Pancreas (tissue), 10 donors: ENCODE measurements at regions not wholly inside any gene's neighbourhood (a gene's known extent, or its start where the extent isn't known, plus 50 kb on each side); places are given as distances from the start of the nearest gene placed in this dataset.

Source experiments
- ATAC-seq, 4 donors: fragments of 200-7000 bp; cut with Tn5 transposase; one replicate each; pipeline versions ENCODE4 v1.8.0 to v1.9.1; 2020; ENCODE audit warnings: mild to moderate bottlenecking in 4 of 4, moderate library complexity in 4 of 4
- DNase-seq, 6 donors: peaks; one replicate each; pipeline ENCODE4 v3.0.0-alpha.2; 2020
- FAIRE-seq: peaks from 2 replicates; lab custom pipeline; 2012; peaks lifted over from hg19 to GRCh38; lab: Jason Lieb, UNC
- H3K27ac ChIP-seq, 4 donors: fragments of 200-600 bp; sonication (generic); 1 replicate in 3 of 4; 2 replicates in 1 of 4; pipeline versions ENCODE4 v1.5.0 to v1.8.0; 2020
- H3K27me3 ChIP-seq, 4 donors: fragments of 200-600 bp; one replicate each; pipeline ENCODE4 v1.8.0; 2021
- H3K36me3 ChIP-seq, 3 donors: fragments of 200-600 bp; sonication (generic) in 1 of 3; one replicate each; pipeline versions ENCODE4 v1.5.0 to v1.8.0; 2020 to 2021
- H3K4me1 ChIP-seq, 3 donors: fragments of 200-600 bp; one replicate each; pipeline ENCODE4 v1.8.0; 2021
- H3K4me3 ChIP-seq, 4 donors: fragments of 200-600 bp; sonication (generic) in 2 of 4; one replicate each; pipeline versions ENCODE4 v1.5.0 to v1.8.0; 2020 to 2021
- H3K9me3 ChIP-seq, 4 donors: fragments of 200-600 bp; one replicate each; pipeline ENCODE4 v1.8.0; 2021
- WGBS, 2 donors: extraction: QIAGEN DNeasy Blood & Tissue Kit; methylation state at CpG; one replicate each; pipeline ENCODE4 v1.1.7; 2013; 5-methylcytosine and 5-hydroxymethylcytosine counted together
- intact Hi-C, 3 donors: fragments of 100-400 bp; cut with DNase I; formaldehyde crosslinking; loops; one replicate each; pipeline versions ENCODE4 v1.11.1 to v1.14.2; 2022
- TF ChIP-seq, protein P1 (sequence below), 4 donors: fragments of 200-600 bp; sonication (generic) in 3 of 4; IDR thresholded peaks; one replicate each; pipeline versions ENCODE4 v1.5.0 to v1.8.0; 2021; ENCODE audit warnings: antibody characterized with exemption in 4 of 4
- donor health status: healthy with polysubstance abuse.
- donor health status: DM: no; HTN: no; CAD: no; lungs with moderate emphysema.
- donor health status: DM: no; HTN: no; CAD: no.
- donor health status: control.
- donor health status: control.
- donor health status: Bipolar disorder and iron deficiency.
- donor health status: DM: yes; HTN: yes; CAD: no.
- donor health status: DM: no; HTN: no; CAD: no.
- donor health status: DM: no; HTN: no; CAD: no.
- donor health status: DM: yes; HTN: yes; CAD: no.

DNA sequence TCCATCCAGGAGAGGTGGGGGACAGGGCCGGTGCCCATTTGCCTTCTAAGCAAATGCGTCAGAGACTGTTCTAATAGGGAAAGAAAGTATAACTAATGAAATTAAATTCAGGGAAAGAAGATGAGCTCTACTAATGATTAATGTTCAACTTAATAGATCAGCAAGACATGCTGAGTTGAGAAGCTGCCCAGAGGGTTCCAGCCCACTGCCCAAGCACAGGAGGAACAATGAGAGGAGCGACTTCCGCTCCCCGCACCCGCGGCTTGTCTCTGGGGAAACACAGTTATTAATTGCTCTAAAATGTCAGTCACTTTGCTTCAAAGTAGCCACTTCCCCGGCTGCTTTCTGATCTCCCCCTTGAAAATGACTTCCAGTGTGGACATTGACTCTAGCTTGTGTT, 331.3 kb downstream of the UQCRFS1 start:
- H3K9me3 ChIP-seq = no peaks in the 10 kb centered on the region
- WGBS, 2 donors = 61 to 74% methylated on average over 8 of the region's 8 CpGs
- intact Hi-C loops = no loop called here
- no peak for DNase-seq
- H3K36me3 ChIP-seq = no peaks in the 10 kb centered on the region
- no peak overlapping the region for H3K27ac ChIP-seq
- no peak for FAIRE-seq
- H3K4me3 ChIP-seq = no peak overlapping the region
- TF ChIP-seq, protein P1, sequence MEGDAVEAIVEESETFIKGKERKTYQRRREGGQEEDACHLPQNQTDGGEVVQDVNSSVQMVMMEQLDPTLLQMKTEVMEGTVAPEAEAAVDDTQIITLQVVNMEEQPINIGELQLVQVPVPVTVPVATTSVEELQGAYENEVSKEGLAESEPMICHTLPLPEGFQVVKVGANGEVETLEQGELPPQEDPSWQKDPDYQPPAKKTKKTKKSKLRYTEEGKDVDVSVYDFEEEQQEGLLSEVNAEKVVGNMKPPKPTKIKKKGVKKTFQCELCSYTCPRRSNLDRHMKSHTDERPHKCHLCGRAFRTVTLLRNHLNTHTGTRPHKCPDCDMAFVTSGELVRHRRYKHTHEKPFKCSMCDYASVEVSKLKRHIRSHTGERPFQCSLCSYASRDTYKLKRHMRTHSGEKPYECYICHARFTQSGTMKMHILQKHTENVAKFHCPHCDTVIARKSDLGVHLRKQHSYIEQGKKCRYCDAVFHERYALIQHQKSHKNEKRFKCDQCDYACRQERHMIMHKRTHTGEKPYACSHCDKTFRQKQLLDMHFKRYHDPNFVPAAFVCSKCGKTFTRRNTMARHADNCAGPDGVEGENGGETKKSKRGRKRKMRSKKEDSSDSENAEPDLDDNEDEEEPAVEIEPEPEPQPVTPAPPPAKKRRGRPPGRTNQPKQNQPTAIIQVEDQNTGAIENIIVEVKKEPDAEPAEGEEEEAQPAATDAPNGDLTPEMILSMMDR (IDR thresholded peaks at IDR 0.05) = no peak
- no peaks in the 10 kb centered on the region for H3K4me1 ChIP-seq
- ATAC-seq = no peak
- H3K27me3 ChIP-seq = no peaks in the 10 kb centered on the region

DNA sequence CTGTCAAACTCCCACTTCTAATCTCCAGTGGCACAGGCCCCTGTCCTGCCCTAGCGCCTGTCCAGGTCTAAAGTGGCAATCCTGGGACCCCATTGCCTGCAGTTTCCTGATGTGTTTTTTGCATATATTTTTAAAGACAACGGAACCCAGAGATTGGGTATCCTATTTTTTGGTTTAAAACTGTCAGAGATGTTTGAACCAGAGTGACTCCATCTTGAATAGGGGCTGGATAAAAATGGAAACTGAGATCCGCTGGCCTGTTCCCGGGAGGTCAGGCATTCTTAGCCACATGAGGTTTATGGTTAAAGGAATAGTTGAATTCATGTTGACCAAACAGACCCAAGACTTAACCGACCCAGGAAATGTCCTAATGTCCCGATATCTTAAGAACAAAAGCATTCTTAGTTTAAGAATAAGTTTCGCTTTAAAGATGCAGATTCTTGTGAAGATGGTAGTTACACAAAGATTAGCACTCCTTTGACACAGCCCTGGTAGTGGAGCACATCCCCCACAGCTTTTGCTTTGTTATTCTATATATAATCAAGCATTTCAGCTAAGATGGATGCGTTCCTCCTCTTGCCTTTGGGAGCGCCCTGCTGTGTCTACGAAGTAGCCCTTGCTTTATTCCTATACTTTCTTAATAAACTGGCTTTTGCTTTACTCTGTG, 332.1 kb downstream of the UQCRFS1 start:
- no peak overlapping the region for H3K27ac ChIP-seq
- 56 to 65% methylated on average over 10 of the region's 10 CpGs for WGBS, 2 donors
- no peaks in the 10 kb centered on the region for H3K27me3 ChIP-seq
- no peak overlapping the region for H3K4me3 ChIP-seq
- ATAC-seq (no peak), FAIRE-seq (no peak), DNase-seq (no peak)
- no peaks in the 10 kb centered on the region for H3K9me3 ChIP-seq
- no peaks in the 10 kb centered on the region for H3K4me1 ChIP-seq
- TF ChIP-seq, protein P1 (IDR thresholded peaks at IDR 0.05) = no peak
- intact Hi-C loops = no loop called here
- H3K36me3 ChIP-seq = no peaks in the 10 kb centered on the region

DNA sequence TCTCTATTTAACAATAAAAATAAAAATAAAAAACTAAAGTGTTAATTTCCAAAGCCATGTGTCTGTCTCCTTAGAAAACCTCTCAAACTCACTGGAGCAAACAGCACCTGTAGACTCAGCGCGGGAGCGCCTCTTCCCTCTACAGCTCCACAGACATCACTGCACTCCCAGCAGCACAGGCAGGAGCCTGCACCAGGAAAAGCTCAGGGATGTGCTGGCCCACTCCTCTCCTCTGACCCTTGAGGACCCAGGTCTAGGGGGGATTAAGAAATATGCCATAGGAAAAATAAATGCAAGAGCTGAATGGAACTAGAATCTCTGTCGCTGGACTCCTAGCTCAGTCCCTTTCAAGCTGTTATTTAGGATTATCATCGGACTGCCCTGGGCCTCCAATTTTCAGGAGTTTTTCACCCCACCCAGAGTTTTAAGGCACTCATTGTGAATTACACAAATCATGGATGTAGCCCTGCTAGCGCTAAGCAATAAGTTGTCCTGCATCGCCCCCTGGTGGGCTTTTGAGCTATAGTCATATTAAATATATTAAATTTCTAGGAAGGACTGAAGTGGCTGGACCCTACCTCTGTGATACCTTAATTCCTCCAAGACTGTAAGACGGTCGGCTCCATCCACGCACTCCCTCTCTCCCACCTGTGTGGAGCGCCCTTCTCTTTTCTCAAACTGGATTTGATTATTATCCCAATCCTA, 333.9 kb downstream of the UQCRFS1 start:
- Histone ChIP-seq H3K4me3 (no peak overlapping the region), H3K36me3 (no peaks in the 10 kb centered on the region), H3K27me3 (no peaks in the 10 kb centered on the region), H3K27ac (no peak overlapping the region), H3K4me1 (no peaks in the 10 kb centered on the region), H3K9me3 (no peaks in the 10 kb centered on the region)
- TF ChIP-seq, protein P1 (IDR thresholded peaks at IDR 0.05) = peak; percentile 36 to 74 (median 54)
- intact Hi-C loops = loop anchor here in 2 of 3 donors (2.0 to 10.0 kb wide), 3 partner anchors 142 to 414 kb away; no protein-coding TSS in a partner anchor
- FAIRE-seq = no peak
- WGBS, 2 donors = 27 to 28% methylated on average over 11 of the region's 11 CpGs
- peak; percentile 43 to 89 (median 76) for ATAC-seq
- peak in 5 of 6 donors; percentile 40 to 85 (median 67) for DNase-seq

DNA sequence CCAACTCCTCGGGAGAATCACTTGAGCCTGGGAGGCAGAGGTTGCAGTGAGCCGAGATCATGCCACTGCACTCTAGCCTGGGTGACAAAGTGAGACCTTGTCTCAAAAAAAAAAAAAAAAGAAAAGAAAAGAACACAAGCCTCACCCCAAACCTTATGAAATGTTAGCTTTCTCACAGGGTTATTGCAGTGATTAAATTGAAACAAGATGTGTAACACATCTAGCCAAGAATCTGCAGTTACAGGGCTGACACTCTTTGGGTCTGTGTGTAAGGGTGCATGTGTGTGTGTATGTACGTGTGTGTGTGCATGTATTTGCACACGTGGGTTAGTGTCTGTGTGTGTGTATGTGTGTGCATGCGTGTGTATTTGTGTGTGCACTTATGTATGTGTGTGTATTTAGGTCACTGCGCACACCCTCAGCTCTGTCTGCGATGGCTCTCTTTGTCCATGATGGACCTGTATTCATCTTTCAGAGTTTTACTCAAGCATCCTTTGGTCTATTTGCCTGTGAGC, 336.3 kb downstream of the UQCRFS1 start:
- no peaks in the 10 kb centered on the region for H3K9me3 ChIP-seq
- TF ChIP-seq, protein P1 (IDR thresholded peaks at IDR 0.05) = no peak
- DNase-seq (no peak), FAIRE-seq (no peak), ATAC-seq (no peak)
- no peak overlapping the region for H3K27ac ChIP-seq
- 64 to 81% methylated on average over 7 of the region's 7 CpGs for WGBS, 2 donors
- intact Hi-C loops = loop anchor here in 2 of 3 donors (5.0 to 10.0 kb wide), 2 partner anchors 139 to 412 kb away; no protein-coding TSS in a partner anchor
- no peaks in the 10 kb centered on the region for H3K27me3 ChIP-seq
- H3K4me3 ChIP-seq = no peak overlapping the region
- H3K4me1 ChIP-seq = no peaks in the 10 kb centered on the region
- H3K36me3 ChIP-seq = no peaks in the 10 kb centered on the region
